SH-SY5Y (cell line): ENCODE measurements at regions not wholly inside any gene's neighbourhood (a gene's known extent, or its start where the extent isn't known, plus 50 kb on each side); places are given as distances from the start of the nearest gene placed in this dataset.

ENCODE experiments used
- GATA2 ChIP-seq: IDR thresholded peaks from 2 replicates; pipeline ENCODE4 v1.6.1; 2011; ENCODE audit warnings: mild to moderate bottlenecking, low read depth, low read length
- GATA3 ChIP-seq: IDR thresholded peaks from 2 replicates; pipeline ENCODE4 v1.6.1; 2011; ENCODE audit warnings: low read depth, mild to moderate bottlenecking, low read length, moderate library complexity

DNA sequence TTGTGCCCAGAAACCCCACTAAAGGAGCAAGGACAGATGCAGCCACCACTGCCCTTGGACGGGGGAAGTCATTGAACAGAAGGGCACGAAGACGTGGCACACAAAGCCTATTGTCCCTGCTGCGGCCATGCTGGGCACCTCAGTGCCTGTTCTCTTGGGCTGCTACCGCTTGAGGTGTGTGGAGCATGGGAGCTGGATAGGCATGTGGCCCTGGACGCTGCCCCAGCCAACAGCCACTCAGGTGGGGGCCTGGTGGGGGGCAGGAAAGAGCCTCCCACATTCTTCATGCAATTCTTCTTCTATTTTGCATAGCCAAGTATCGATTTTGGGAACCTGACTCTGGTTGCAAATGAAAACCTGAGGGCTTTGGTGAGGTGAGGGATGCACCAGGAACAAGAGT lies 337.2 kb downstream of the RPS6KC1 start:
- TF ChIP-seq GATA2: no peak
- TF ChIP-seq GATA3: no peak
